ENCODE measurements at regions not wholly inside any gene's neighbourhood (a gene's known extent, or its start where the extent isn't known, plus 50 kb on each side); places are given as distances from the start of the nearest gene placed in this dataset.
"Not testable (repeated sequence)": the region's sequence is repeated elsewhere in the genome, so short reads cannot be mapped to it uniquely, and the experiment has no call there.

GRCh38 chr22:42194953-42195352 lies 64.3 kb upstream of the CYP2D6 start:
- H3K36me3 ChIP-seq (ENCODE audit: control insufficient read depth, insufficient read depth, low read length, severe bottlenecking): no peaks in the 10 kb centered on the region
- H3K9me3 ChIP-seq (ENCODE audit: control insufficient read depth, low read length): no peaks in the 10 kb centered on the region
- H3K27me3 ChIP-seq (replicated peaks; ENCODE audit: control insufficient read depth, insufficient read depth, low read length): no peaks in the 10 kb centered on the region
- peaks cover 7% of the 10 kb centered on the region for H3K4me1 ChIP-seq (ENCODE audit: control insufficient read depth, insufficient read depth, low read length)
- H3K4me3 ChIP-seq (ENCODE audit: low read length): no peak overlapping the region
- no peak for DNase-seq (ENCODE audit: low read depth)
- H3K9ac ChIP-seq (ENCODE audit: low read length): no peak overlapping the region

GRCh38 chr22:42194104-42194851 lies 63.7 kb upstream of the CYP2D6 start:
- no peak overlapping the region for H3K4me3 ChIP-seq (ENCODE audit: low read length)
- H3K36me3 ChIP-seq (ENCODE audit: control insufficient read depth, insufficient read depth, low read length, severe bottlenecking): no peaks in the 10 kb centered on the region
- no peak for DNase-seq (ENCODE audit: low read depth)
- H3K27me3 ChIP-seq (replicated peaks; ENCODE audit: control insufficient read depth, insufficient read depth, low read length): no peaks in the 10 kb centered on the region
- peaks cover 7% of the 10 kb centered on the region for H3K4me1 ChIP-seq (ENCODE audit: control insufficient read depth, insufficient read depth, low read length)
- no peaks in the 10 kb centered on the region for H3K9me3 ChIP-seq (ENCODE audit: control insufficient read depth, low read length)
- no peak overlapping the region for H3K9ac ChIP-seq (ENCODE audit: low read length)

- H3K36me3 ChIP-seq (ENCODE audit: control insufficient read depth, insufficient read depth, low read length, severe bottlenecking): no peaks in the 10 kb centered on the region
- DNase-seq (ENCODE audit: low read depth): no peak
- no peak overlapping the region for H3K9ac ChIP-seq (ENCODE audit: low read length)
- H3K4me3 ChIP-seq (ENCODE audit: low read length): no peak overlapping the region
- H3K4me1 ChIP-seq (ENCODE audit: control insufficient read depth, insufficient read depth, low read length): peaks cover 7% of the 10 kb centered on the region
- H3K27me3 ChIP-seq (replicated peaks; ENCODE audit: control insufficient read depth, insufficient read depth, low read length): no peaks in the 10 kb centered on the region
- no peaks in the 10 kb centered on the region for H3K9me3 ChIP-seq (ENCODE audit: control insufficient read depth, low read length)
Observed at GRCh38 chr22:42192547-42192946, 61.9 kb upstream of the CYP2D6 start.

GRCh38 chr22:42190274-42190673 lies 59.7 kb upstream of the CYP2D6 start:
- no peak for DNase-seq (ENCODE audit: low read depth)
- Histone ChIP-seq H3K36me3 (ENCODE audit: control insufficient read depth, insufficient read depth, low read length, severe bottlenecking) (no peaks in the 10 kb centered on the region), H3K4me1 (ENCODE audit: control insufficient read depth, insufficient read depth, low read length) (peaks cover 7% of the 10 kb centered on the region), H3K9me3 (ENCODE audit: control insufficient read depth, low read length) (no peaks in the 10 kb centered on the region), H3K4me3 (ENCODE audit: low read length) (no peak overlapping the region), H3K9ac (ENCODE audit: low read length) (no peak overlapping the region), H3K27me3 (replicated peaks; ENCODE audit: control insufficient read depth, insufficient read depth, low read length) (no peaks in the 10 kb centered on the region)

- no peak for DNase-seq (ENCODE audit: low read depth)
- Histone ChIP-seq H3K9ac (ENCODE audit: low read length) (no peak overlapping the region), H3K4me1 (ENCODE audit: control insufficient read depth, insufficient read depth, low read length) (peaks cover 7% of the 10 kb centered on the region), H3K9me3 (ENCODE audit: control insufficient read depth, low read length) (no peaks in the 10 kb centered on the region), H3K4me3 (ENCODE audit: low read length) (no peak overlapping the region), H3K27me3 (replicated peaks; ENCODE audit: control insufficient read depth, insufficient read depth, low read length) (no peaks in the 10 kb centered on the region), H3K36me3 (ENCODE audit: control insufficient read depth, insufficient read depth, low read length, severe bottlenecking) (no peaks in the 10 kb centered on the region)
Observed at GRCh38 chr22:42189761-42190160, 59.2 kb upstream of the CYP2D6 start.

GRCh38 chr22:42188808-42189447 lies 58.3 kb upstream of the CYP2D6 start:
- Histone ChIP-seq H3K9me3 (ENCODE audit: control insufficient read depth, low read length) (no peaks in the 10 kb centered on the region), H3K27me3 (replicated peaks; ENCODE audit: control insufficient read depth, insufficient read depth, low read length) (no peaks in the 10 kb centered on the region), H3K4me1 (ENCODE audit: control insufficient read depth, insufficient read depth, low read length) (peaks cover 7% of the 10 kb centered on the region), H3K36me3 (ENCODE audit: control insufficient read depth, insufficient read depth, low read length, severe bottlenecking) (no peaks in the 10 kb centered on the region), H3K9ac (ENCODE audit: low read length) (no peak overlapping the region), H3K4me3 (ENCODE audit: low read length) (no peak overlapping the region)
- no peak for DNase-seq (ENCODE audit: low read depth)

- Histone ChIP-seq H3K9ac (ENCODE audit: low read length) (no peak overlapping the region), H3K27me3 (replicated peaks; ENCODE audit: control insufficient read depth, insufficient read depth, low read length) (no peaks in the 10 kb centered on the region), H3K36me3 (ENCODE audit: control insufficient read depth, insufficient read depth, low read length, severe bottlenecking) (no peaks in the 10 kb centered on the region), H3K4me1 (ENCODE audit: control insufficient read depth, insufficient read depth, low read length) (peaks cover 7% of the 10 kb centered on the region), H3K4me3 (ENCODE audit: low read length) (no peak overlapping the region), H3K9me3 (ENCODE audit: control insufficient read depth, low read length) (no peaks in the 10 kb centered on the region)
- DNase-seq (ENCODE audit: low read depth): no peak
Observed at GRCh38 chr22:42187646-42188045, 57.0 kb upstream of the CYP2D6 start.

- Histone ChIP-seq H3K9ac (ENCODE audit: low read length) (no peak overlapping the region), H3K9me3 (ENCODE audit: control insufficient read depth, low read length) (no peaks in the 10 kb centered on the region)
- no peak for DNase-seq (ENCODE audit: low read depth)
Observed at GRCh38 chr22:42185915-42186439, 55.4 kb upstream of the CYP2D6 start.

GRCh38 chr22:42184852-42185251 lies 54.2 kb upstream of the CYP2D6 start:
- Histone ChIP-seq H3K9me3 (ENCODE audit: control insufficient read depth, low read length) (no peaks in the 10 kb centered on the region), H3K4me3 (ENCODE audit: low read length) (no peak overlapping the region)
- DNase-seq (ENCODE audit: low read depth): no peak

More at GRCh38 chr22:42185915-42186439, 55.4 kb upstream of the CYP2D6 start:
- Histone ChIP-seq H3K4me1 (ENCODE audit: control insufficient read depth, insufficient read depth, low read length) (no peaks in the 10 kb centered on the region), H3K36me3 (ENCODE audit: control insufficient read depth, insufficient read depth, low read length, severe bottlenecking) (no peaks in the 10 kb centered on the region), H3K27me3 (replicated peaks; ENCODE audit: control insufficient read depth, insufficient read depth, low read length) (no peaks in the 10 kb centered on the region), H3K4me3 (ENCODE audit: low read length) (no peak overlapping the region)

GRCh38 chr22:42183461-42184059 lies 53.0 kb upstream of the CYP2D6 start:
- not testable (repeated sequence) for H3K36me3 ChIP-seq (ENCODE audit: control insufficient read depth, insufficient read depth, low read length, severe bottlenecking); DNase-seq (ENCODE audit: low read depth); H3K4me3 ChIP-seq (ENCODE audit: low read length); H3K9ac ChIP-seq (ENCODE audit: low read length); H3K27me3 ChIP-seq (replicated peaks; ENCODE audit: control insufficient read depth, insufficient read depth, low read length); H3K9me3 ChIP-seq (ENCODE audit: control insufficient read depth, low read length)
- H3K4me1 ChIP-seq (ENCODE audit: control insufficient read depth, insufficient read depth, low read length): peaks cover 20% of the 10 kb centered on the region

More at GRCh38 chr22:42184852-42185251, 54.2 kb upstream of the CYP2D6 start:
- H3K27me3 ChIP-seq (replicated peaks; ENCODE audit: control insufficient read depth, insufficient read depth, low read length): no peaks in the 10 kb centered on the region
- no peak overlapping the region for H3K9ac ChIP-seq (ENCODE audit: low read length)
- H3K36me3 ChIP-seq (ENCODE audit: control insufficient read depth, insufficient read depth, low read length, severe bottlenecking): no peaks in the 10 kb centered on the region
- peaks cover 10% of the 10 kb centered on the region for H3K4me1 ChIP-seq (ENCODE audit: control insufficient read depth, insufficient read depth, low read length)

- Histone ChIP-seq H3K27me3 (replicated peaks; ENCODE audit: control insufficient read depth, insufficient read depth, low read length) (no peaks in the 10 kb centered on the region), H3K4me1 (ENCODE audit: control insufficient read depth, insufficient read depth, low read length) (peaks cover 20% of the 10 kb centered on the region), H3K4me3 (ENCODE audit: low read length) (no peak overlapping the region), H3K36me3 (ENCODE audit: control insufficient read depth, insufficient read depth, low read length, severe bottlenecking) (peaks cover 9% of the 10 kb centered on the region), H3K9ac (ENCODE audit: low read length) (no peak overlapping the region), H3K9me3 (ENCODE audit: control insufficient read depth, low read length) (no peaks in the 10 kb centered on the region)
- no peak for DNase-seq (ENCODE audit: low read depth)
Observed at GRCh38 chr22:42180349-42180842, 49.8 kb upstream of the CYP2D6 start.

Measured in adipocyte (in vitro differentiated cells).